Testis (tissue), 2 donors: ENCODE measurements at regions not wholly inside any gene's neighbourhood (a gene's known extent, or its start where the extent isn't known, plus 50 kb on each side); places are given as distances from the start of the nearest gene placed in this dataset.
"Not testable (repeated sequence)": the region's sequence is repeated elsewhere in the genome, so short reads cannot be mapped to it uniquely, and the experiment has no call there.

Source experiments
- POLR2A ChIP-seq: fragments of 450-650 bp; IDR thresholded peaks from one replicate; pipeline ENCODE4 v1.6.1; 2017; ENCODE audit warnings: antibody characterized with exemption, mild to moderate bottlenecking, moderate library complexity
- TF ChIP-seq, protein P1 (sequence below), 3 experiments: fragments of 450-650 bp in 2 of 3; fragments of 200-600 bp in 1 of 3; sonication (generic) in 1 of 3; IDR thresholded peaks; one replicate each; pipeline ENCODE4 v1.5.1; 2016 to 2019; ENCODE audit warnings: antibody characterized with exemption in 3 of 3, mild to moderate bottlenecking in 2 of 3, moderate library complexity in 1 of 3

DNA sequence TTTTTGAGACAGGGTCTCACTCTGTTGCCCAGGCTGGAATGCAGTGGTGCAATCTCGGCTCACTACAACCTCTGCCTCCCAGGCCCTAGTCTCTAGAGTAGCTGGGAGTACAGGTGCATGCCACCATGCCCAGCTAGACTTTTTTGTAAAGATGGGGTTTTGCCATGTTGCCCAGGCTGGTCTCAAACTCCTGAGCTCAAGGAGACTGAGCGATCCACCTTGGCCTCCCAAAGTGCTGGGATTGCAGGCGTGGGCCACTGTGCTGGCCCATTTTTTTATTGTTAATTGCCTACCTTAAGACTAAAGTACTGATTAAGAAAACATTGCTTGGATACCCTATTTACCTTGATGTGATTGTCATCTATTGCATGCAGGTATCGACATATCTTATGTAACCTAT lies 168.1 kb downstream of the DDX1 start:
- TF ChIP-seq, protein P1, sequence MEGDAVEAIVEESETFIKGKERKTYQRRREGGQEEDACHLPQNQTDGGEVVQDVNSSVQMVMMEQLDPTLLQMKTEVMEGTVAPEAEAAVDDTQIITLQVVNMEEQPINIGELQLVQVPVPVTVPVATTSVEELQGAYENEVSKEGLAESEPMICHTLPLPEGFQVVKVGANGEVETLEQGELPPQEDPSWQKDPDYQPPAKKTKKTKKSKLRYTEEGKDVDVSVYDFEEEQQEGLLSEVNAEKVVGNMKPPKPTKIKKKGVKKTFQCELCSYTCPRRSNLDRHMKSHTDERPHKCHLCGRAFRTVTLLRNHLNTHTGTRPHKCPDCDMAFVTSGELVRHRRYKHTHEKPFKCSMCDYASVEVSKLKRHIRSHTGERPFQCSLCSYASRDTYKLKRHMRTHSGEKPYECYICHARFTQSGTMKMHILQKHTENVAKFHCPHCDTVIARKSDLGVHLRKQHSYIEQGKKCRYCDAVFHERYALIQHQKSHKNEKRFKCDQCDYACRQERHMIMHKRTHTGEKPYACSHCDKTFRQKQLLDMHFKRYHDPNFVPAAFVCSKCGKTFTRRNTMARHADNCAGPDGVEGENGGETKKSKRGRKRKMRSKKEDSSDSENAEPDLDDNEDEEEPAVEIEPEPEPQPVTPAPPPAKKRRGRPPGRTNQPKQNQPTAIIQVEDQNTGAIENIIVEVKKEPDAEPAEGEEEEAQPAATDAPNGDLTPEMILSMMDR (IDR thresholded peaks at IDR 0.05), result not testable (repeated sequence)
- TF ChIP-seq POLR2A, result not testable (repeated sequence)
